ENCODE measurements at regions not wholly inside any gene's neighbourhood (a gene's known extent, or its start where the extent isn't known, plus 50 kb on each side); places are given as distances from the start of the nearest gene placed in this dataset.

DNA sequence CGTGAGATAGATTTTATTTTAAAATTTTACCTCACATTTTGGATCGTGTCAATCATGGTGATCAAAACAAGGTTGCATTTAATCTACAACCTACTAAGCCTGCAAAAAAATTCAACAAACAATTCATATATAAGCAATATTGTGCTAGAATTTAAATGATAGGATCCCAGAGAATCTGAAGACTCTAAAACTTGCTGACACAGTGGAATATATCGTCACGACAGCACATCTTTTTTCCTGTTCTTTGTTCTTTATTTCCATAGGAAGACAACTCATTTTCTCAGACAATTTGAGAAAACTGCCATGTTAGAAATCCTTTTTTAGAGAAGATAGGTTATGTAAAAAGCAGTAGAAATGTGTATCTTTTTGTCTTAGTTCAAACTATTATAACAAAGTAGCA is 820.2 kb upstream of the CELF2 start:
- Histone ChIP-seq H4K20me1 (ENCODE audit: control insufficient read depth, extremely low read depth, insufficient read depth, low read length) (no peaks in the 10 kb centered on the region), H2AFZ (ENCODE audit: control insufficient read depth, low read length) (no peak overlapping the region), H3K27ac (ENCODE audit: control insufficient read depth, insufficient read depth, low read length) (no peak overlapping the region), H3K4me3 (ENCODE audit: control insufficient read depth in 2 of 3, extremely low read depth in 1 of 3, insufficient read depth in 2 of 3, low read depth in 1 of 3, low read length in 3 of 3) (no peak overlapping the region), H3K9ac (ENCODE audit: control insufficient read depth, extremely low read depth, insufficient read depth, low read length) (no peak overlapping the region), H3K9me3 (ENCODE audit: control insufficient read depth, low read depth, low read length) (no peaks in the 10 kb centered on the region), H3K79me2 (ENCODE audit: control insufficient read depth, insufficient read depth, low read length) (no peaks in the 10 kb centered on the region), H3K4me1 (ENCODE audit: control insufficient read depth, extremely low read depth, insufficient read depth, low read length) (no peaks in the 10 kb centered on the region), H3K27me3 (ENCODE audit: control insufficient read depth, extremely low read depth, insufficient read depth, low read length) (no peaks in the 10 kb centered on the region), H3K4me2 (ENCODE audit: control insufficient read depth, extremely low read depth, insufficient read depth, low read depth, low read length) (no peak overlapping the region), H3K36me3 (ENCODE audit: control insufficient read depth in 2 of 2, extremely low read depth in 1 of 2, insufficient read depth in 2 of 2, low read length in 2 of 2) (no peaks in the 10 kb centered on the region), H3K9me1 (ENCODE audit: control insufficient read depth, extremely low read depth, insufficient read depth, low read length) (no peaks in the 10 kb centered on the region)
- dilution Hi-C loops (cut with MboI; ENCODE audit: extremely low pct_ligation_motif_present, low sequenced_read_pairs): no loop called here
- DNase-seq (ENCODE audit: low read depth, low spot score) (no peak), FAIRE-seq (no peak)
- TF ChIP-seq, protein P1, sequence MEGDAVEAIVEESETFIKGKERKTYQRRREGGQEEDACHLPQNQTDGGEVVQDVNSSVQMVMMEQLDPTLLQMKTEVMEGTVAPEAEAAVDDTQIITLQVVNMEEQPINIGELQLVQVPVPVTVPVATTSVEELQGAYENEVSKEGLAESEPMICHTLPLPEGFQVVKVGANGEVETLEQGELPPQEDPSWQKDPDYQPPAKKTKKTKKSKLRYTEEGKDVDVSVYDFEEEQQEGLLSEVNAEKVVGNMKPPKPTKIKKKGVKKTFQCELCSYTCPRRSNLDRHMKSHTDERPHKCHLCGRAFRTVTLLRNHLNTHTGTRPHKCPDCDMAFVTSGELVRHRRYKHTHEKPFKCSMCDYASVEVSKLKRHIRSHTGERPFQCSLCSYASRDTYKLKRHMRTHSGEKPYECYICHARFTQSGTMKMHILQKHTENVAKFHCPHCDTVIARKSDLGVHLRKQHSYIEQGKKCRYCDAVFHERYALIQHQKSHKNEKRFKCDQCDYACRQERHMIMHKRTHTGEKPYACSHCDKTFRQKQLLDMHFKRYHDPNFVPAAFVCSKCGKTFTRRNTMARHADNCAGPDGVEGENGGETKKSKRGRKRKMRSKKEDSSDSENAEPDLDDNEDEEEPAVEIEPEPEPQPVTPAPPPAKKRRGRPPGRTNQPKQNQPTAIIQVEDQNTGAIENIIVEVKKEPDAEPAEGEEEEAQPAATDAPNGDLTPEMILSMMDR (optimal IDR thresholded peaks at IDR 0.05 in 1 of 3, IDR thresholded peaks at IDR 0.05 in 1 of 3, conservative IDR thresholded peaks at IDR 0.05 in 1 of 3; ENCODE audit: extremely low read depth in 1 of 3, insufficient read depth in 2 of 3, low read length in 3 of 3): no peak
- no peak for TF ChIP-seq EZH2 (IDR thresholded peaks at IDR 0.05; ENCODE audit: low read length)

DNA sequence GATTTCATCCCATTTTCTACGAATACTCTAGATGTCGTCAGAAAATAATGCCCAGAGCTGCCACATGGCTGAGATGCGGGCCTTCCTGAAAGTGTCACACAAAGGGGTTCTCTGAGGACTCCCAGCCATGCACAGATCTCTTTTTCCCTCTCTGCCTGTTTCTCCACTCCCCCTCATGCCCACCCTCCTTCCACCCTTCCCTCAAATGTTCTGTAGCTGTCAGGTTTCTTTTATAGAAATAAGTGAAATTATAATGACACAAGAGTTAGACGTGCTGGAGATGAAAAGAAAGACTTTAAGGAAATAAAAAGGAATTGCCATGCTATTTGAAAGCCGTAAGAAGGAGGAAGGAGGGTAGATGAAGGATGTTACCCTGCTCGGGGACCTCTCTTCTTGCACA is 819.3 kb upstream of the CELF2 start:
- Histone ChIP-seq H4K20me1 (ENCODE audit: control insufficient read depth, extremely low read depth, insufficient read depth, low read length) (no peaks in the 10 kb centered on the region), H3K4me3 (ENCODE audit: control insufficient read depth in 2 of 3, extremely low read depth in 1 of 3, insufficient read depth in 2 of 3, low read depth in 1 of 3, low read length in 3 of 3) (no peak overlapping the region), H3K27me3 (ENCODE audit: control insufficient read depth, extremely low read depth, insufficient read depth, low read length) (no peaks in the 10 kb centered on the region), H3K27ac (ENCODE audit: control insufficient read depth, insufficient read depth, low read length) (no peak overlapping the region), H3K36me3 (ENCODE audit: control insufficient read depth in 2 of 2, extremely low read depth in 1 of 2, insufficient read depth in 2 of 2, low read length in 2 of 2) (no peaks in the 10 kb centered on the region), H3K79me2 (ENCODE audit: control insufficient read depth, insufficient read depth, low read length) (no peaks in the 10 kb centered on the region), H3K4me2 (ENCODE audit: control insufficient read depth, extremely low read depth, insufficient read depth, low read depth, low read length) (no peak overlapping the region), H3K9me1 (ENCODE audit: control insufficient read depth, extremely low read depth, insufficient read depth, low read length) (no peaks in the 10 kb centered on the region), H3K9ac (ENCODE audit: control insufficient read depth, extremely low read depth, insufficient read depth, low read length) (no peak overlapping the region), H2AFZ (ENCODE audit: control insufficient read depth, low read length) (no peak overlapping the region), H3K4me1 (ENCODE audit: control insufficient read depth, extremely low read depth, insufficient read depth, low read length) (no peaks in the 10 kb centered on the region), H3K9me3 (ENCODE audit: control insufficient read depth, low read depth, low read length) (no peaks in the 10 kb centered on the region)
- no peak for DNase-seq (ENCODE audit: low read depth, low spot score)
- no peak for FAIRE-seq
- dilution Hi-C loops (cut with MboI; ENCODE audit: extremely low pct_ligation_motif_present, low sequenced_read_pairs): no loop called here
- no peak for TF ChIP-seq EZH2 (IDR thresholded peaks at IDR 0.05; ENCODE audit: low read length)
- TF ChIP-seq, protein P1 (optimal IDR thresholded peaks at IDR 0.05 in 1 of 3, IDR thresholded peaks at IDR 0.05 in 1 of 3, conservative IDR thresholded peaks at IDR 0.05 in 1 of 3; ENCODE audit: extremely low read depth in 1 of 3, insufficient read depth in 2 of 3, low read length in 3 of 3): no peak
